Testis (tissue), 2 donors: ENCODE measurements at regions not wholly inside any gene's neighbourhood (a gene's known extent, or its start where the extent isn't known, plus 50 kb on each side); places are given as distances from the start of the nearest gene placed in this dataset.
"Not testable (repeated sequence)": the region's sequence is repeated elsewhere in the genome, so short reads cannot be mapped to it uniquely, and the experiment has no call there.

ENCODE experiments used
- DNase-seq: peaks from one replicate; pipeline ENCODE4 v3.0.0-alpha.2; 2019
- H3K27ac ChIP-seq, 2 donors: fragments of 200-600 bp; sonication (generic); one replicate each; pipeline ENCODE4 v1.5.1; 2019
- H3K27me3 ChIP-seq: fragments of 200-600 bp; sonication (generic); one replicate; pipeline ENCODE4 v1.5.1; 2019
- H3K36me3 ChIP-seq: fragments of 200-600 bp; sonication (generic); one replicate; pipeline ENCODE4 v1.5.1; 2017; ENCODE audit warnings: low read depth; ENCODE audit errors: missing control alignments
- H3K4me1 ChIP-seq: fragments of 200-600 bp; sonication (generic); one replicate; pipeline ENCODE4 v1.5.1; 2019
- H3K4me3 ChIP-seq, 2 donors: fragments of 200-600 bp; sonication (generic); one replicate each; pipeline ENCODE4 v1.5.1; 2017 to 2019
- H3K9me3 ChIP-seq: fragments of 200-600 bp; sonication (generic); one replicate; pipeline ENCODE4 v1.5.1; 2017
- CTCF ChIP-seq, 3 experiments: fragments of 450-650 bp in 2 of 3; fragments of 200-600 bp in 1 of 3; sonication (generic) in 1 of 3; IDR thresholded peaks; one replicate each; pipeline ENCODE4 v1.5.1; 2016 to 2019; ENCODE audit warnings: antibody characterized with exemption in 3 of 3, mild to moderate bottlenecking in 2 of 3, moderate library complexity in 1 of 3
- POLR2A ChIP-seq: fragments of 450-650 bp; IDR thresholded peaks from one replicate; pipeline ENCODE4 v1.6.1; 2017; ENCODE audit warnings: antibody characterized with exemption, mild to moderate bottlenecking, moderate library complexity
- WGBS, 2 donors: methylation state at CpG; one replicate each; pipeline ENCODE4 v1.1.5; 2018; 5-methylcytosine and 5-hydroxymethylcytosine counted together
- intact Hi-C: fragments of 100-400 bp; cut with DNase I; formaldehyde crosslinking; loops from one replicate; pipeline ENCODE4 v1.15.1; 2023; ENCODE audit warnings: low total_unique reads

- 72 to 88% methylated on average over 6 of the region's 6 CpGs for WGBS, 2 donors
- H3K36me3 ChIP-seq = no peaks in the 10 kb centered on the region
- H3K27me3 ChIP-seq = no peaks in the 10 kb centered on the region
- H3K9me3 ChIP-seq = no peaks in the 10 kb centered on the region
- TF ChIP-seq CTCF (IDR thresholded peaks at IDR 0.05) (no peak), POLR2A (no peak)
- H3K4me1 ChIP-seq = no peaks in the 10 kb centered on the region
- DNase-seq = no peak
- intact Hi-C loops = no loop called here
- no peak overlapping the region for H3K27ac ChIP-seq
- H3K4me3 ChIP-seq = no peak overlapping the region
These were observed 1210.8 kb downstream of the GALC start for GRCh38 chr14:86782092-86782580.

GRCh38 chr14:86780876-86781510 is 1212.0 kb downstream of the GALC start:
- Histone ChIP-seq H3K4me1 (no peaks in the 10 kb centered on the region), H3K27ac (no peak overlapping the region), H3K27me3 (no peaks in the 10 kb centered on the region), H3K4me3 (no peak overlapping the region), H3K9me3 (no peaks in the 10 kb centered on the region), H3K36me3 (no peaks in the 10 kb centered on the region)
- 39 to 71% methylated on average over 1 of the region's 1 CpG for WGBS, 2 donors
- no peak for TF ChIP-seq POLR2A
- TF ChIP-seq CTCF (IDR thresholded peaks at IDR 0.05) = no peak
- intact Hi-C loops = no loop called here
- no peak for DNase-seq

GRCh38 chr14:86780461-86780860 is 1212.5 kb downstream of the GALC start:
- Histone ChIP-seq H3K4me1 (no peaks in the 10 kb centered on the region), H3K9me3 (no peaks in the 10 kb centered on the region), H3K27ac (no peak overlapping the region), H3K4me3 (no peak overlapping the region), H3K27me3 (no peaks in the 10 kb centered on the region), H3K36me3 (no peaks in the 10 kb centered on the region)
- no peak for DNase-seq
- 43 to 95% methylated on average over 2 of the region's 2 CpGs for WGBS, 2 donors
- TF ChIP-seq POLR2A = no peak
- no peak for TF ChIP-seq CTCF (IDR thresholded peaks at IDR 0.05)
- intact Hi-C loops = no loop called here

- Histone ChIP-seq H3K9me3 (no peaks in the 10 kb centered on the region), H3K36me3 (no peaks in the 10 kb centered on the region), H3K27me3 (no peaks in the 10 kb centered on the region), H3K27ac (no peak overlapping the region), H3K4me1 (no peaks in the 10 kb centered on the region), H3K4me3 (no peak overlapping the region)
- WGBS, 2 donors = 94 to 96% methylated on average over 1 of the region's 1 CpG
- intact Hi-C loops = no loop called here
- TF ChIP-seq POLR2A (no peak), CTCF (IDR thresholded peaks at IDR 0.05) (no peak)
- no peak for DNase-seq
These were observed 1213.6 kb downstream of the GALC start for GRCh38 chr14:86779416-86779815.

GRCh38 chr14:86777963-86778602 is 1214.9 kb downstream of the GALC start:
- Histone ChIP-seq H3K36me3 (no peaks in the 10 kb centered on the region), H3K27ac (no peak overlapping the region), H3K4me1 (no peaks in the 10 kb centered on the region), H3K9me3 (no peaks in the 10 kb centered on the region), H3K27me3 (no peaks in the 10 kb centered on the region), H3K4me3 (no peak overlapping the region)
- TF ChIP-seq POLR2A = no peak
- DNase-seq = no peak
- intact Hi-C loops = no loop called here
- WGBS, 2 donors = 83 to 89% methylated on average over 2 of the region's 2 CpGs

GRCh38 chr14:86775896-86776295 is 1217.1 kb downstream of the GALC start:
- H3K27me3 ChIP-seq, H3K4me1 ChIP-seq, H3K27ac ChIP-seq, H3K36me3 ChIP-seq, intact Hi-C loops, DNase-seq, H3K9me3 ChIP-seq, H3K4me3 ChIP-seq: not testable (repeated sequence)
- 77 to 87% methylated on average over 3 of the region's 3 CpGs for WGBS, 2 donors
